ENCODE measurements at regions not wholly inside any gene's neighbourhood (a gene's known extent, or its start where the extent isn't known, plus 50 kb on each side); places are given as distances from the start of the nearest gene placed in this dataset.

DNA sequence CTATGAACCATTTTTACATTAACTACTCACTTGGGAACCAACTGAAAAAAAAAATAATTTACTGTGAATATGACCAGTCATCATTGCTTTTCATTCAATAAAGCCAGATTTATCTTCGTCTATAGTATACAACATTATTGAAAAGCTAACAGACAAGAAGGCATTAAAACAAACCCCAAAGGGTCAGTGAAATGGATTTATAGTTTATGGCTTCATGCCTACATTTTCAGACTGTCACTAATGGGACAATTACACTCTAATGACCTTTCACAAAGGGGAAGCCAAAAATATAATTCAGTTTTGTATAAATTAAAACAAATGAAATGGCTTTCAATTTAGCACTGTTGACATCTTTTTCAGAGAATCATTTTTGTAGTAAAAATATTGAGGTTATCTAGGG, 169.1 kb downstream of the DSEL start:
- ATAC-seq (no peak), DNase-seq (ENCODE audit: low spot score) (no peak)
- H3K9me3 Mint-ChIP-seq, result no peaks in the 10 kb centered on the region
- H3K36me3 Mint-ChIP-seq, result no peaks in the 10 kb centered on the region
- ChIA-PET POLR2A (no interaction called here), CTCF (no interaction called here)
- TF ChIP-seq MXD4 (CRISPR knock-in tag; IDR thresholded peaks at IDR 0.05; ENCODE audit: borderline replicate concordance) (no peak), FOXP1 (CRISPR knock-in tag; IDR thresholded peaks at IDR 0.05; ENCODE audit: borderline replicate concordance) (no peak), ELF4 (CRISPR knock-in tag; IDR thresholded peaks at IDR 0.05; ENCODE audit: low read depth) (no peak), CREB1 (CRISPR knock-in tag; IDR thresholded peaks at IDR 0.05) (no peak), CREM (CRISPR knock-in tag; IDR thresholded peaks at IDR 0.05) (no peak), JAZF1 (CRISPR knock-in tag; IDR thresholded peaks at IDR 0.05) (no peak), ZBTB21 (CRISPR knock-in tag; IDR thresholded peaks at IDR 0.05; ENCODE audit: borderline replicate concordance) (no peak), ZNF121 (CRISPR knock-in tag; IDR thresholded peaks at IDR 0.05) (no peak), ZNF423 (CRISPR knock-in tag; IDR thresholded peaks at IDR 0.05) (no peak), RELA (CRISPR knock-in tag; IDR thresholded peaks at IDR 0.05; ENCODE audit: borderline replicate concordance) (no peak), ZNF416 (CRISPR knock-in tag; IDR thresholded peaks at IDR 0.05) (no peak)
- TF ChIP-seq, protein P1, sequence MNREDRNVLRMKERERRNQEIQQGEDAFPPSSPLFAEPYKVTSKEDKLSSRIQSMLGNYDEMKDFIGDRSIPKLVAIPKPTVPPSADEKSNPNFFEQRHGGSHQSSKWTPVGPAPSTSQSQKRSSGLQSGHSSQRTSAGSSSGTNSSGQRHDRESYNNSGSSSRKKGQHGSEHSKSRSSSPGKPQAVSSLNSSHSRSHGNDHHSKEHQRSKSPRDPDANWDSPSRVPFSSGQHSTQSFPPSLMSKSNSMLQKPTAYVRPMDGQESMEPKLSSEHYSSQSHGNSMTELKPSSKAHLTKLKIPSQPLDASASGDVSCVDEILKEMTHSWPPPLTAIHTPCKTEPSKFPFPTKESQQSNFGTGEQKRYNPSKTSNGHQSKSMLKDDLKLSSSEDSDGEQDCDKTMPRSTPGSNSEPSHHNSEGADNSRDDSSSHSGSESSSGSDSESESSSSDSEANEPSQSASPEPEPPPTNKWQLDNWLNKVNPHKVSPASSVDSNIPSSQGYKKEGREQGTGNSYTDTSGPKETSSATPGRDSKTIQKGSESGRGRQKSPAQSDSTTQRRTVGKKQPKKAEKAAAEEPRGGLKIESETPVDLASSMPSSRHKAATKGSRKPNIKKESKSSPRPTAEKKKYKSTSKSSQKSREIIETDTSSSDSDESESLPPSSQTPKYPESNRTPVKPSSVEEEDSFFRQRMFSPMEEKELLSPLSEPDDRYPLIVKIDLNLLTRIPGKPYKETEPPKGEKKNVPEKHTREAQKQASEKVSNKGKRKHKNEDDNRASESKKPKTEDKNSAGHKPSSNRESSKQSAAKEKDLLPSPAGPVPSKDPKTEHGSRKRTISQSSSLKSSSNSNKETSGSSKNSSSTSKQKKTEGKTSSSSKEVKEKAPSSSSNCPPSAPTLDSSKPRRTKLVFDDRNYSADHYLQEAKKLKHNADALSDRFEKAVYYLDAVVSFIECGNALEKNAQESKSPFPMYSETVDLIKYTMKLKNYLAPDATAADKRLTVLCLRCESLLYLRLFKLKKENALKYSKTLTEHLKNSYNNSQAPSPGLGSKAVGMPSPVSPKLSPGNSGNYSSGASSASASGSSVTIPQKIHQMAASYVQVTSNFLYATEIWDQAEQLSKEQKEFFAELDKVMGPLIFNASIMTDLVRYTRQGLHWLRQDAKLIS (CRISPR knock-in tag; IDR thresholded peaks at IDR 0.05; ENCODE audit: borderline replicate concordance), result no peak
- TF ChIP-seq, protein P2, sequence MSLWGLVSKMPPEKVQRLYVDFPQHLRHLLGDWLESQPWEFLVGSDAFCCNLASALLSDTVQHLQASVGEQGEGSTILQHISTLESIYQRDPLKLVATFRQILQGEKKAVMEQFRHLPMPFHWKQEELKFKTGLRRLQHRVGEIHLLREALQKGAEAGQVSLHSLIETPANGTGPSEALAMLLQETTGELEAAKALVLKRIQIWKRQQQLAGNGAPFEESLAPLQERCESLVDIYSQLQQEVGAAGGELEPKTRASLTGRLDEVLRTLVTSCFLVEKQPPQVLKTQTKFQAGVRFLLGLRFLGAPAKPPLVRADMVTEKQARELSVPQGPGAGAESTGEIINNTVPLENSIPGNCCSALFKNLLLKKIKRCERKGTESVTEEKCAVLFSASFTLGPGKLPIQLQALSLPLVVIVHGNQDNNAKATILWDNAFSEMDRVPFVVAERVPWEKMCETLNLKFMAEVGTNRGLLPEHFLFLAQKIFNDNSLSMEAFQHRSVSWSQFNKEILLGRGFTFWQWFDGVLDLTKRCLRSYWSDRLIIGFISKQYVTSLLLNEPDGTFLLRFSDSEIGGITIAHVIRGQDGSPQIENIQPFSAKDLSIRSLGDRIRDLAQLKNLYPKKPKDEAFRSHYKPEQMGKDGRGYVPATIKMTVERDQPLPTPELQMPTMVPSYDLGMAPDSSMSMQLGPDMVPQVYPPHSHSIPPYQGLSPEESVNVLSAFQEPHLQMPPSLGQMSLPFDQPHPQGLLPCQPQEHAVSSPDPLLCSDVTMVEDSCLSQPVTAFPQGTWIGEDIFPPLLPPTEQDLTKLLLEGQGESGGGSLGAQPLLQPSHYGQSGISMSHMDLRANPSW (CRISPR knock-in tag; conservative IDR thresholded peaks at IDR 0.05; ENCODE audit: low read depth), result no peak
- TF ChIP-seq, protein P3, sequence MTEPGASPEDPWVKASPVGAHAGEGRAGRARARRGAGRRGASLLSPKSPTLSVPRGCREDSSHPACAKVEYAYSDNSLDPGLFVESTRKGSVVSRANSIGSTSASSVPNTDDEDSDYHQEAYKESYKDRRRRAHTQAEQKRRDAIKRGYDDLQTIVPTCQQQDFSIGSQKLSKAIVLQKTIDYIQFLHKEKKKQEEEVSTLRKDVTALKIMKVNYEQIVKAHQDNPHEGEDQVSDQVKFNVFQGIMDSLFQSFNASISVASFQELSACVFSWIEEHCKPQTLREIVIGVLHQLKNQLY (CRISPR knock-in tag; IDR thresholded peaks at IDR 0.05), result no peak
- TF ChIP-seq, protein P4, sequence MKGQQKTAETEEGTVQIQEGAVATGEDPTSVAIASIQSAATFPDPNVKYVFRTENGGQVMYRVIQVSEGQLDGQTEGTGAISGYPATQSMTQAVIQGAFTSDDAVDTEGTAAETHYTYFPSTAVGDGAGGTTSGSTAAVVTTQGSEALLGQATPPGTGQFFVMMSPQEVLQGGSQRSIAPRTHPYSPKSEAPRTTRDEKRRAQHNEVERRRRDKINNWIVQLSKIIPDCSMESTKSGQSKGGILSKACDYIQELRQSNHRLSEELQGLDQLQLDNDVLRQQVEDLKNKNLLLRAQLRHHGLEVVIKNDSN (CRISPR knock-in tag; IDR thresholded peaks at IDR 0.05), result no peak
- TF ChIP-seq, protein P5, sequence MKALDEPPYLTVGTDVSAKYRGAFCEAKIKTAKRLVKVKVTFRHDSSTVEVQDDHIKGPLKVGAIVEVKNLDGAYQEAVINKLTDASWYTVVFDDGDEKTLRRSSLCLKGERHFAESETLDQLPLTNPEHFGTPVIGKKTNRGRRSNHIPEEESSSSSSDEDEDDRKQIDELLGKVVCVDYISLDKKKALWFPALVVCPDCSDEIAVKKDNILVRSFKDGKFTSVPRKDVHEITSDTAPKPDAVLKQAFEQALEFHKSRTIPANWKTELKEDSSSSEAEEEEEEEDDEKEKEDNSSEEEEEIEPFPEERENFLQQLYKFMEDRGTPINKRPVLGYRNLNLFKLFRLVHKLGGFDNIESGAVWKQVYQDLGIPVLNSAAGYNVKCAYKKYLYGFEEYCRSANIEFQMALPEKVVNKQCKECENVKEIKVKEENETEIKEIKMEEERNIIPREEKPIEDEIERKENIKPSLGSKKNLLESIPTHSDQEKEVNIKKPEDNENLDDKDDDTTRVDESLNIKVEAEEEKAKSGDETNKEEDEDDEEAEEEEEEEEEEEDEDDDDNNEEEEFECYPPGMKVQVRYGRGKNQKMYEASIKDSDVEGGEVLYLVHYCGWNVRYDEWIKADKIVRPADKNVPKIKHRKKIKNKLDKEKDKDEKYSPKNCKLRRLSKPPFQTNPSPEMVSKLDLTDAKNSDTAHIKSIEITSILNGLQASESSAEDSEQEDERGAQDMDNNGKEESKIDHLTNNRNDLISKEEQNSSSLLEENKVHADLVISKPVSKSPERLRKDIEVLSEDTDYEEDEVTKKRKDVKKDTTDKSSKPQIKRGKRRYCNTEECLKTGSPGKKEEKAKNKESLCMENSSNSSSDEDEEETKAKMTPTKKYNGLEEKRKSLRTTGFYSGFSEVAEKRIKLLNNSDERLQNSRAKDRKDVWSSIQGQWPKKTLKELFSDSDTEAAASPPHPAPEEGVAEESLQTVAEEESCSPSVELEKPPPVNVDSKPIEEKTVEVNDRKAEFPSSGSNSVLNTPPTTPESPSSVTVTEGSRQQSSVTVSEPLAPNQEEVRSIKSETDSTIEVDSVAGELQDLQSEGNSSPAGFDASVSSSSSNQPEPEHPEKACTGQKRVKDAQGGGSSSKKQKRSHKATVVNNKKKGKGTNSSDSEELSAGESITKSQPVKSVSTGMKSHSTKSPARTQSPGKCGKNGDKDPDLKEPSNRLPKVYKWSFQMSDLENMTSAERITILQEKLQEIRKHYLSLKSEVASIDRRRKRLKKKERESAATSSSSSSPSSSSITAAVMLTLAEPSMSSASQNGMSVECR (CRISPR knock-in tag; IDR thresholded peaks at IDR 0.05; ENCODE audit: borderline replicate concordance), result no peak
- no peak overlapping the region for H3K27ac Mint-ChIP-seq
- no peaks in the 10 kb centered on the region for H3K4me1 Mint-ChIP-seq
- H3K4me3 Mint-ChIP-seq, result no peak overlapping the region
- no peaks in the 10 kb centered on the region for H3K27me3 Mint-ChIP-seq (ENCODE audit: low read depth)
